ENCODE measurements at regions not wholly inside any gene's neighbourhood (a gene's known extent, or its start where the extent isn't known, plus 50 kb on each side); places are given as distances from the start of the nearest gene placed in this dataset.

DNA sequence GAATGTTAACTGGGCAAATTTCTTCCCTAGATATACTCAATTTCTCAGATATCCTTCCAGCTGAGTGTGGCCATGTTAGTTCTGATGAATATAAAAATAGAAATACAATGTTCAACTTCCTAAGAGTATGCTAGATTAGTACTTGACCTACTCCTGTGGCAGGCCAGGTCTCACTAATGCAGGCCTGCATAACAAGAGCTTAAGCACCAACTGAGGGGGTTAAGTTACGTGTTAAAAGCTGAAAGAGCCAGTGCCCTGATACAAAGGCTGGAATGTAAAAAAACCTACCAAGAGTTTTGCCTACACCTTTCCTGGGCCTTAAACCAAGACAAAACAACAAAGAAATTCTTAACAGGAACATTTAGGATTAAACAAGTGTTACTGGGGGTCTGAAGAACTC, 102.8 kb downstream of the MRPS30 start:
- Mint-ChIP-seq H3K4me3 (no peak overlapping the region), H3K27me3 (no peaks in the 10 kb centered on the region), H3K27ac (no peak overlapping the region), H3K9me3 (peaks cover 0 to 1% (median 0%) of the 10 kb centered on the region in 7 donors), H3K4me1 (no peaks in the 10 kb centered on the region), H3K36me3 (no peaks in the 10 kb centered on the region)
- no peak for DNase-seq
- no peak for ATAC-seq (ENCODE audit: low read depth in 2 of 2)

- Mint-ChIP-seq H3K4me1 (no peaks in the 10 kb centered on the region), H3K9me3 (peaks cover 0 to 3% (median 0%) of the 10 kb centered on the region in 7 donors), H3K4me3 (no peak overlapping the region), H3K36me3 (no peaks in the 10 kb centered on the region), H3K27ac (no peak overlapping the region), H3K27me3 (no peaks in the 10 kb centered on the region)
- DNase-seq (no peak), ATAC-seq (ENCODE audit: low read depth in 2 of 2) (no peak)
These were observed 105.5 kb downstream of the MRPS30 start for GRCh38 chr5:44914221-44914620.

- no peaks in the 10 kb centered on the region for H3K27me3 Mint-ChIP-seq
These were observed 110.8 kb downstream of the MRPS30 start for GRCh38 chr5:44919560-44919959.

DNA sequence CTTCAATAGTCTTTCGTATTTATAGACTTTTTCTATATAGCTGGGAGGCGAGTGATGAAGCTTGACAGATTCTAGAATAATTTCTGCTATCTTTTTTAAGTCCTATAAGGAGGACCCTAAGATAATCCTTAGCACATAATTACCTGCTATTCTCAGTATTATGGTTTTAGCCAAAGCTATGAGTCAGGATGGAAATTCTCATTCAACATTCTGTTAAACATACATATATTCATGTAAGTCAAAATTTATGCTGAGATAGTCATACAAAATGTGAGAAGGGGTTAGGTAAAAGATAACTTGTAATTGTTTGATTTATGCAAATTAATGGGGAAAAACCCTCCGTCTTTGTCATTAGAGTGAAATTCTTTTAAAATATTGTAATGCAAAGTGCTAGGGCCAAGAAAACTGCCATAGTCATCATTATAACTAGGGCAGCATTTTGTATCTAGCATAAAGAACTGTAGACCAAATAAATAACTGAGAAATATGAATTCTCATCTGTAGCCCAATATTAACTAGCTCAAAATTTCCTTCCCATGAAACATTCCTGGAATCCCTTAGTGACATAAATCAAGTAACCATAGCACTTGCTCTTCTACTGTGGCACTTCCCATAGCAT, 118.5 kb downstream of the MRPS30 start:
- no peaks in the 10 kb centered on the region for H3K27me3 Mint-ChIP-seq
- peaks cover 0 to 18% (median 7%) of the 10 kb centered on the region in 7 donors for H3K9me3 Mint-ChIP-seq
- no peaks in the 10 kb centered on the region for H3K36me3 Mint-ChIP-seq
- H3K4me1 Mint-ChIP-seq = no peaks in the 10 kb centered on the region
- H3K27ac Mint-ChIP-seq = no peak overlapping the region
- DNase-seq (no peak), ATAC-seq (ENCODE audit: low read depth in 2 of 2) (no peak)
- H3K4me3 Mint-ChIP-seq = no peak overlapping the region

More at GRCh38 chr5:44919560-44919959, 110.8 kb downstream of the MRPS30 start:
- Mint-ChIP-seq H3K36me3 (peaks cover 0 to 4% of the 10 kb centered on the region in 2 donors), H3K4me3 (no peak overlapping the region), H3K9me3 (peaks cover 0 to 18% (median 7%) of the 10 kb centered on the region in 7 donors), H3K4me1 (no peaks in the 10 kb centered on the region), H3K27ac (no peak overlapping the region)
- no peak for DNase-seq
- no peak for ATAC-seq (ENCODE audit: low read depth in 2 of 2)

DNA sequence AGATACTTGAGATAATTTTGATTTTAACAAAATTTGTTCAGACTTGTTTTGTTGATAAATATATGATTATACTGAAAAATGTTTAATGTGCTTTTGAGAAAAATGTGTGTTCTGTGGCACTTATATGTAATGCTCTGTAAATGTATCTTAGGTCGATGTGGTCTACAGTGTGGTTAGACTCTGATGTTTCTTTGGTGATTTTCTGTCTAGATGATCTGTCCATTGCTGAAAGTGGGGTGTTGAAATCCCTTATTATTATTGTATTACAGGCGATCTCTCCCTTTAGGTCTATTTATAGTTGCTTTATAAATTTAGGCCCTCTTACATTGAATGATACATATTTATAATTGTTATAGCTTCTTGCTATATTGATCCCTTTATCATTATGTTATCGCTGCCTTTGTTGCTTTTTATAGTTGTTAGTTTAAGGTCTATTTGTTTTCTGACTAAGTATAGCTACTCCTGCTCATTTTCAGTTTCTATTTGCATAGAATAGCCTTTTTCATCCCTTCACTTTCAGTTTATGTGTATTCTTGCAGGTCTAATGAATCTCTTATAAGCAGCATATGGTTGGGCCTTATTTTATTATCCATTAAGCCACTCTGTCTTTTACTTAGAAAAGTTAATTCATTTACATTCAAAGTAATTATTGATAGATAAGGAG, 124.3 kb downstream of the MRPS30 start:
- H3K36me3 Mint-ChIP-seq = peaks cover 0 to 10% of the 10 kb centered on the region in 2 donors
- peaks cover 0 to 16% (median 9%) of the 10 kb centered on the region in 7 donors for H3K9me3 Mint-ChIP-seq
- no peak overlapping the region for H3K27ac Mint-ChIP-seq
- no peaks in the 10 kb centered on the region for H3K4me1 Mint-ChIP-seq
- no peaks in the 10 kb centered on the region for H3K27me3 Mint-ChIP-seq
- no peak for DNase-seq
- H3K4me3 Mint-ChIP-seq = no peak overlapping the region
- no peak for ATAC-seq (ENCODE audit: low read depth in 2 of 2)

DNA sequence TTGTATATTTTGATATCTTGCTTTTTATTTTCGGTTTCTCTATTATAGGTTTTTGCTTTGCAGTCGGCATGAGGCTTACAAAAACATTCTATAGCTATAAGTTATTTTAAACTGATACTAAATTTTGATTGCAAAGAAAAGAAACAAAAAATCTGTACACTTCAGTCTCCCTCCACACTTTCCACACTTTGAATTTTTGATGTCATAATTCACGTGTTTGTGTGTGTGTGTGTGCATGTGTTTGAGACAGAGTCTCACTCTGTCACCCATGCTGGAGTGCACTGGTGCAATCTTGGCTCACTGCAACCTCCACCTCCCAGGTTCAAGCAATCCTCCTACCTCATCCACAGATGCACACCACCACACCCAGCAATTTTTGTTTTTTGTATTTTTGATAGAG, 124.9 kb downstream of the MRPS30 start:
- H3K36me3 Mint-ChIP-seq = peaks cover 0 to 10% of the 10 kb centered on the region in 2 donors
- no peaks in the 10 kb centered on the region for H3K27me3 Mint-ChIP-seq
- H3K9me3 Mint-ChIP-seq = peaks cover 0 to 16% (median 9%) of the 10 kb centered on the region in 7 donors
- DNase-seq (no peak), ATAC-seq (ENCODE audit: low read depth in 2 of 2) (no peak)
- H3K27ac Mint-ChIP-seq = no peak overlapping the region
- H3K4me1 Mint-ChIP-seq = no peaks in the 10 kb centered on the region
- H3K4me3 Mint-ChIP-seq = no peak overlapping the region

DNA sequence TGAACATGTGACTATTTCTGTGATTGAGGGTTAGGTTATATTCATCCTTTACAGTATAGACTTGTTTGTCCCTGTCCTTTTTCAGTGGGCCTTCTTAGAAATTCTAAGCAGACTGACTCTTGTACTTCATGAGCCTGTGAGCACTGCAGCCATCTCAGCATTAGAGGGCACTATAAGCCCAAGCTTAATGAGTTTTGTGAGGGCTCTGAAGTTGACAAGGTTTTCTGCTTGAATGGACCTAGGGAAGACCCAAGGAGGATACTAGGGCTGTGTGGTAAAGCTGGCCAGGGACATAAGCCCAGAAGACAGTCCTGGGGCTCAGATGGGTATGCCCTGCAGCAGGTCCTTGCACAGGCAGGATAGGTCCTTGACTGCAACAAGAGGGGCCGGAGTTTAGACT, 126.5 kb downstream of the MRPS30 start:
- peaks cover 0 to 10% of the 10 kb centered on the region in 2 donors for H3K36me3 Mint-ChIP-seq
- H3K27me3 Mint-ChIP-seq = no peaks in the 10 kb centered on the region
- H3K4me1 Mint-ChIP-seq = no peaks in the 10 kb centered on the region
- no peak overlapping the region for H3K27ac Mint-ChIP-seq
- H3K4me3 Mint-ChIP-seq = no peak overlapping the region
- DNase-seq (no peak), ATAC-seq (ENCODE audit: low read depth in 2 of 2) (no peak)
- peaks cover 0 to 21% (median 13%) of the 10 kb centered on the region in 7 donors for H3K9me3 Mint-ChIP-seq

GRCh38 chr5:44935871-44936270, 127.1 kb downstream of the MRPS30 start:
- DNase-seq (no peak), ATAC-seq (ENCODE audit: low read depth in 2 of 2) (no peak)
- H3K4me1 Mint-ChIP-seq = no peaks in the 10 kb centered on the region
- no peaks in the 10 kb centered on the region for H3K27me3 Mint-ChIP-seq
- no peak overlapping the region for H3K4me3 Mint-ChIP-seq
- no peak overlapping the region for H3K27ac Mint-ChIP-seq
- H3K9me3 Mint-ChIP-seq = peaks cover 0 to 21% (median 13%) of the 10 kb centered on the region in 7 donors
- H3K36me3 Mint-ChIP-seq = peaks cover 0 to 10% of the 10 kb centered on the region in 2 donors

DNA sequence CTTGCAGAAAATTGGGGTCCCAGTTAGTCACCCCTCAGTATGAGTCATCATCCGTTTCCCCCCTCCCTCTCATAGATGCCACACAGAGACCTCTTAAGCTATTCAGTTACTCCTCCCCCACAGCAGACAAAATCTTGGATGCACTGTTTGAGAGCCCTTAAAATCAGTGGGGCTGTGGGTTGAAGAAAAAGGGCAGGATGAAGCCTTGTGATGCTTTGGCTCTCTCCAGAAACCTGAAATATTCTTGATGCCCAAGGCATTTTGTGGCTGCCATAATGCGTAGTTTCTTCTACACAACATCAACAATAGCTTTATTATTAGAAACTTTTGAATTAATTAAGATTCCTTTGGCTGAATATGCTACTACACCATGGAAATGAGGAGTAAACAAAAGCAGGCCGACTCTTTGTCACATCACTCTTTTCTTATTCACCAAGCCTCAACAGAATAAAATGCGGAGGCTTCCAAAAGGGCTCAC, 133.8 kb downstream of the MRPS30 start:
- Mint-ChIP-seq H3K27ac (no peak overlapping the region), H3K36me3 (no peaks in the 10 kb centered on the region), H3K27me3 (no peaks in the 10 kb centered on the region), H3K4me1 (no peaks in the 10 kb centered on the region), H3K4me3 (no peak overlapping the region), H3K9me3 (peaks cover 0 to 11% (median 4%) of the 10 kb centered on the region in 7 donors)
- ATAC-seq (ENCODE audit: low read depth in 2 of 2) = no peak
- DNase-seq = no peak

GRCh38 chr5:44943647-44944046, 134.9 kb downstream of the MRPS30 start:
- H3K4me3 Mint-ChIP-seq = no peak overlapping the region
- DNase-seq = no peak
- H3K36me3 Mint-ChIP-seq = no peaks in the 10 kb centered on the region
- no peak overlapping the region for H3K27ac Mint-ChIP-seq
- H3K9me3 Mint-ChIP-seq = peaks cover 0 to 11% (median 4%) of the 10 kb centered on the region in 7 donors
- no peak for ATAC-seq (ENCODE audit: low read depth in 2 of 2)
- H3K4me1 Mint-ChIP-seq = no peaks in the 10 kb centered on the region
- H3K27me3 Mint-ChIP-seq = no peaks in the 10 kb centered on the region

GRCh38 chr5:44945743-44946142, 137.0 kb downstream of the MRPS30 start:
- no peaks in the 10 kb centered on the region for H3K4me1 Mint-ChIP-seq
- no peak for DNase-seq
- H3K4me3 Mint-ChIP-seq = no peak overlapping the region
- H3K27me3 Mint-ChIP-seq = no peaks in the 10 kb centered on the region
- H3K9me3 Mint-ChIP-seq = peaks cover 0 to 5% (median 0%) of the 10 kb centered on the region in 7 donors
- H3K27ac Mint-ChIP-seq = no peak overlapping the region
- H3K36me3 Mint-ChIP-seq = no peaks in the 10 kb centered on the region
- ATAC-seq (ENCODE audit: low read depth in 2 of 2) = no peak

DNA sequence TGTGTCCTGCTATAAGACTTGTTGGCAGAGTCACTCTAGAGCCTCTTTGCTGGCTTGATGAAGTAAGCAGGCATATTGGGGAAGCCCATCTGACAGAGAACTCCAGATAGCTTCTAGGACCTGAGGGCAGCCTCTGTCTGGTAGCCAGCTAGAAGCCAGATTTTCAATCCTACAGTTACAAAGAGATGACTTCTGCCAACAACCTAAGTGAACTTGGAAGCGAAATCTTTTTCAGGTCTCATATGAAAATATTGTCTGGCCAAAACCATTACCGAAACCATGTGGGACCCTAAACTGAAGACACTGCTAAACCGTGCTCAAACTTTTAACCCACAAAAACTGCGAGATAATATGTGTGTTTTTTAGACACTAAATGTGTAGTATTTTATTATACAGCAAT, 140.9 kb downstream of the MRPS30 start:
- Mint-ChIP-seq H3K4me1 (no peaks in the 10 kb centered on the region), H3K27me3 (no peaks in the 10 kb centered on the region), H3K36me3 (no peaks in the 10 kb centered on the region), H3K4me3 (no peak overlapping the region), H3K9me3 (peaks cover 0 to 4% (median 0%) of the 10 kb centered on the region in 7 donors), H3K27ac (no peak overlapping the region)
- no peak for DNase-seq
- no peak for ATAC-seq (ENCODE audit: low read depth in 2 of 2)

DNA sequence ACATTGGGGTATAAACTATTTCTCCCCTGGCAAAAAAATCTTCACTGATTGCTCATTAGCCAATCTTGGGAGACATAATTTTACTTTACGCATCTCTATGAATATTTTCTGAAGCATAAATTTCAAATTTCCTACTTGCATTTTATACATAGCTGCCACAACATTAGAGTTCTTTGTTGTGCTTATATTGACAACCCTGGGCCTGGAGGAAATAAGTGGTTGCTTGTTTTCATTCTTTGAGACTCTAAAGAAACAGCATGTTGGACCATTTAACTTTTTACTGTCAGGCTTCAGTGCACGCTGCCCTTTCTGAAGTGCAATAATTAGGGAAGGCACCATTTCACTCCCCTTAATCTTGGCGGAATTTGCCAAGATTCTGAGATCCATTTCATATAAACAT, 142.6 kb downstream of the MRPS30 start:
- DNase-seq (no peak), ATAC-seq (ENCODE audit: low read depth in 2 of 2) (no peak)
- Mint-ChIP-seq H3K9me3 (peaks cover 0 to 4% (median 3%) of the 10 kb centered on the region in 7 donors), H3K4me1 (no peaks in the 10 kb centered on the region), H3K27me3 (peaks cover 0 to under 1% (median 0%) of the 10 kb centered on the region in 3 donors), H3K4me3 (no peak overlapping the region), H3K36me3 (no peaks in the 10 kb centered on the region), H3K27ac (no peak overlapping the region)

DNA sequence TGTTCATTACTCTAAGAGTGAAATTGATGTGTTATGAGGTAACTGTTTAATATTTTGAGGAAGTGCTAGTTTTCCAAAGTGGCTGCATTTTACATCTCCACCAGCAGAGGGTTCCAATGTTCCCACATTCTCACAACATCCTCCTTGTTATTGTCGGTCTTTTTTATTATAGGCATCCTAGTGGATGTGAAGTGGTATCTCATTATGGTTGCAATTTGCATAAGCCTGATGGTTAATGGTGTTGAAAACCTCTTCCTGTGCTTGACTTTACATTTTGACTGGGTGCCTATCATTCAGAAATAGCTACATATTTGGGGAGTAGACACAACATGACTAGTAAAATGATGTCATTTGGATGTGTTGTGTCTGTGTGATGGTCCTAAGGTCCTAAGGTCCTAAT, 143.6 kb downstream of the MRPS30 start:
- H3K27me3 Mint-ChIP-seq = peaks cover 0 to 5% (median 0%) of the 10 kb centered on the region in 3 donors
- no peak overlapping the region for H3K27ac Mint-ChIP-seq
- no peak for DNase-seq
- no peaks in the 10 kb centered on the region for H3K4me1 Mint-ChIP-seq
- no peak overlapping the region for H3K4me3 Mint-ChIP-seq
- no peak for ATAC-seq (ENCODE audit: low read depth in 2 of 2)
- H3K9me3 Mint-ChIP-seq = peaks cover 0 to 4% (median 3%) of the 10 kb centered on the region in 7 donors
- no peaks in the 10 kb centered on the region for H3K36me3 Mint-ChIP-seq

All from naive B cell (primary cell).